Epithelial cell of proximal tubule (primary cell): ENCODE measurements at regions not wholly inside any gene's neighbourhood (a gene's known extent, or its start where the extent isn't known, plus 50 kb on each side); places are given as distances from the start of the nearest gene placed in this dataset.

Experiments used
- DNase-seq: peaks from one replicate; pipeline ENCODE4 v3.0.0-alpha.2; 2011; ENCODE audit warnings: low read depth
- H3K4me3 ChIP-seq: 2 replicates; pipeline ENCODE4 v1.5.1; 2011; ENCODE audit warnings: low read depth, mild to moderate bottlenecking, low read length
- TF ChIP-seq, protein P1 (sequence below): conservative IDR thresholded peaks from 2 replicates; pipeline ENCODE4 v1.5.1; 2012; ENCODE audit warnings: low read depth, mild to moderate bottlenecking, low read length

DNA sequence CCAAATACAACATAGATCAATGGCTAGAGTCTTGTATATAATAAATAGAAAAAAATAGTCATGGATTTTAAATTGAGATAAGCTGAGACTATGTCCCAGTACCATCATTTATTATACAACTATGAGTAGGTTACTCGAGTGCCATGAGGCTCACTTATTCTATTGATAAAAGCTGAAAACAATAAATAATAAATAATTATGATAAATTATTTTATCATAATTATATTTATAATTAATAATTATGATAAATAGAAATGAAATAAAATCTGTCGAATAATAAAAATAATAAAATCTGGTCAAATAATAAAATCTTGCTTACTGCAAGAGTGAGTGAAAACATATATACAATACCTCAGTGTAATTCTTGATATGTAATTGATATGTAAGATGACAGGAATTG, 801.4 kb downstream of the FAM181B start:
- no peak overlapping the region for H3K4me3 ChIP-seq
- TF ChIP-seq, protein P1, sequence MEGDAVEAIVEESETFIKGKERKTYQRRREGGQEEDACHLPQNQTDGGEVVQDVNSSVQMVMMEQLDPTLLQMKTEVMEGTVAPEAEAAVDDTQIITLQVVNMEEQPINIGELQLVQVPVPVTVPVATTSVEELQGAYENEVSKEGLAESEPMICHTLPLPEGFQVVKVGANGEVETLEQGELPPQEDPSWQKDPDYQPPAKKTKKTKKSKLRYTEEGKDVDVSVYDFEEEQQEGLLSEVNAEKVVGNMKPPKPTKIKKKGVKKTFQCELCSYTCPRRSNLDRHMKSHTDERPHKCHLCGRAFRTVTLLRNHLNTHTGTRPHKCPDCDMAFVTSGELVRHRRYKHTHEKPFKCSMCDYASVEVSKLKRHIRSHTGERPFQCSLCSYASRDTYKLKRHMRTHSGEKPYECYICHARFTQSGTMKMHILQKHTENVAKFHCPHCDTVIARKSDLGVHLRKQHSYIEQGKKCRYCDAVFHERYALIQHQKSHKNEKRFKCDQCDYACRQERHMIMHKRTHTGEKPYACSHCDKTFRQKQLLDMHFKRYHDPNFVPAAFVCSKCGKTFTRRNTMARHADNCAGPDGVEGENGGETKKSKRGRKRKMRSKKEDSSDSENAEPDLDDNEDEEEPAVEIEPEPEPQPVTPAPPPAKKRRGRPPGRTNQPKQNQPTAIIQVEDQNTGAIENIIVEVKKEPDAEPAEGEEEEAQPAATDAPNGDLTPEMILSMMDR, result no peak
- DNase-seq, result no peak

DNA sequence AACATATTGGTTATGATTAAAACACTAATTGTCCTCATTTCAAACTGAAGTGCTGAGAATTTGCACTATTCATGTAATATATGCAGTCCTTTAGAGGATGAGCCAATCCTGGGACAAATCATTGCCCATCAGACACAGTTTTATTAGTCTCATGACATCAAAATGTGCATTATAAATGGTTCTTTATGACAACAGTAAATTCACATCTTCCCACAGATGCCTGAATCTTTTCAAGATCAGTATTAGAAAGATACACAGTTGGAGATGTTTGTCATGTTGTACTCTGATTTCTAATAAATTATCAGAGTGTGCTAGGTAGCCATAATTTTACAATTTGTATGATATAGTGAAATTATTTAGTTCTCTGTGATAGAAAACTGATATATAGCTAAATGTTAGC, 813.5 kb downstream of the FAM181B start:
- TF ChIP-seq, protein P1, result no peak
- no peak overlapping the region for H3K4me3 ChIP-seq

DNA sequence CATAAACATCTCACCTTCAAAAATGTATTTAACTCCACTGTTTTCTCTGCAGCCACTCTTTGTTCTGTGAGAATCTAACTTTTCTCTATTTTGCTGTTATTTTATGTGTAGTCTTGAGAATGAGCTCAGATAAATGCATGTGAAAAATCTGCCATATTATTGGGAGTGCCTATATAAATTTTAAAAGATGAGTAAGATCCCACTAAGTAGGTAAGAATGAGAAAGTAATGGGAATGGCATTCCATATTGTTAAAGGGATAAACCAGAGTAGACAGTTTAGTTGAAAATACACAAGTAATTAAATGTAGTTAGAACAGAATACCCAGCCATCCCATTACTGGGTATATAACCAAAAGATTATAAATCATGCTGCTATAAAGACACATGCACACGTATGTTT, 817.2 kb downstream of the FAM181B start:
- no peak overlapping the region for H3K4me3 ChIP-seq
- TF ChIP-seq, protein P1, result no peak
- DNase-seq, result no peak

More for the DNA sequence above, 813.5 kb downstream of the FAM181B start:
- no peak for DNase-seq

DNA sequence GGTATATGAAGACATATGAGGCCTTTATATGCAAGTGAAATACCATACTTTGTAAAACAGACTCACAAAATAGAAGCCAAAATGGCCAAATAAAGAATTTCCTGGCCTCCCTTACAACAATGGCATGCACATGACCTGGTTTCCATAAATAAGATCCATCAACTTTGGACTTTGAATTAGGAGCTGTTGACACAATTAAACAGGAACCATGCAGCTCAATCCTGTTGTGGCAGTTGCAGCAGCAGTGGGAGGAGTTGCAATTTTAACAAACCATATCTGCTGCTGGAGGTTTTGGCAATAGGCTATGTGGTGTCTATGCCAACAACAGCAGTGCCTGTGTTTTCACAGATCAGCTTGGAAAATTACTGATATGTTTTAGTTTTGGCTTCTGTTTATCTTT, 818.6 kb downstream of the FAM181B start:
- no peak for DNase-seq
- TF ChIP-seq, protein P1, result no peak

DNA sequence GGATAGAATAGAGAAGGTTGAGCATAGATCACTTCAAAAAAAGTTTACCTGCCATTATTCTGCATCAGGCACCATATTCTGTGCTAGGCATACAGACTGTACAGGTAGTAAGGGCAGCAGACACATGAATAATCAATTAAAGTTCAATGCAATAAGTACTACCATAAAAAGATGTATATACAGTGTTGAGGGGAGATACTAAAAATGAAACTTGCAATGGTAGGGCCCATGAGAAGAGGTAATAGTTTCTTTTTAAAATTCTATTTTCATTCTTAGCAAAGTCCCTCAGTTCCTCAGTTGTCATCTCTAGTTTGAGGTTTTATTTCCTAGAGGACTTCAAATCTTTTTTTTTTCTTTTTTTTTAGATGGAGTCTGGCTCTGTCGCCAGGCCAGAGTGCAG, 819.9 kb downstream of the FAM181B start:
- no peak for DNase-seq
- TF ChIP-seq, protein P1, result no peak
- H3K4me3 ChIP-seq, result no peak overlapping the region

More for the DNA sequence above, 818.6 kb downstream of the FAM181B start:
- H3K4me3 ChIP-seq, result no peak overlapping the region

DNA sequence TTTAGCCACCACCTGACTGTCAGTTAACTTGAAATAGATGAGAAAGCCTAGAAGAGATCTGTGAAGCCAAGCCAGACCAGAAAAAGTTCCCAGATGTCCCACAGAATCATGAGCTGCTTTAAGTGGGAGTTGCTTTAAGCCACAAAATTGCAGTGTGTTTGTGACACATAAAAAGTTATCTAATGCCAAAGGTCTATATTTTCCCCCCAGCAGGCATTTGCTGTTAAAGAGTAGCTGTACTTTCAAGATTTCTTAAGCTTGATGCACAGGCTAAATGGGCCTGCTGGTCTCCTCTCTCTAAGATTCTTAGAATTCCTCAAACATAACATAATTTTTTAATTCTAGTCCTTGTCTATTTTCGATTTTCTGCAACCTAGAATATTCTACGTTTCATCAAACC, 825.7 kb downstream of the FAM181B start:
- DNase-seq, result no peak
- TF ChIP-seq, protein P1, result no peak

DNA sequence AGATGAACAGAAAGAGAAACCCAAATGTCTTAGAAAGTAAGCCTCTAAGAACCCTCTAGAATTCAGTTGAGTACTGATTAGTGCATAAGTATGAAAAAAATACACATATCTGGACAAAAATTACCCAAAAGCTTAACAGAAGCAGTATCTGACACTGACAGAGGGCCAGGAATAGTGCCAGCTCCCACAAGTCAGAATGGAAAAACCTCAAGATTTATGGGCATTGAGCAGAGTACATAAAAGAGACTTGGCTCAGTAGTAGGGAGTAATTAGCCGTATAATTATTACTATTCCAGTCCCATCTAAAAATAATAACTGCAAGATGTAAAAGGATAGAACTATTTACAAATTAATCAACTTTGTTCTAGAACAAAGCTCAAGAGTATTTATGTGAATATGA, 834.5 kb downstream of the FAM181B start:
- DNase-seq, result no peak
- TF ChIP-seq, protein P1, result no peak
- H3K4me3 ChIP-seq, result no peak overlapping the region

More for the DNA sequence above, 825.7 kb downstream of the FAM181B start:
- no peak overlapping the region for H3K4me3 ChIP-seq
